HL-60 (cell line): ENCODE measurements at regions not wholly inside any gene's neighbourhood (a gene's known extent, or its start where the extent isn't known, plus 50 kb on each side); places are given as distances from the start of the nearest gene placed in this dataset.

Source experiments
- CTCF ChIP-seq: IDR thresholded peaks from one replicate; pipeline ENCODE4 v1.5.1; 2011; ENCODE audit warnings: low read length, control low read depth, inconsistent platforms; ENCODE audit not compliant: insufficient read depth
- GABPA ChIP-seq: IDR thresholded peaks from 2 replicates; pipeline ENCODE4 v1.6.1; 2012; ENCODE audit warnings: low read depth
- POLR2AphosphoS5 ChIP-seq: IDR thresholded peaks from 2 replicates; pipeline ENCODE4 v1.6.1; 2012; ENCODE audit warnings: low read depth
- REST ChIP-seq: IDR thresholded peaks from 2 replicates; pipeline ENCODE4 v1.6.1; 2012; ENCODE audit warnings: low read depth; ENCODE audit not compliant: insufficient replicate concordance

- TF ChIP-seq CTCF (no peak), GABPA (no peak), POLR2AphosphoS5 (no peak), REST (no peak)
These were observed 342.7 kb downstream of the RND3 start for GRCh38 chr2:150144546-150145298.
